Heart left ventricle (tissue), 16 donors: ENCODE measurements at regions not wholly inside any gene's neighbourhood (a gene's known extent, or its start where the extent isn't known, plus 50 kb on each side); places are given as distances from the start of the nearest gene placed in this dataset.
A peak's percentile ranks its signal among the peaks of the same experiment; 100 is the strongest.

Experiments
- ATAC-seq, 4 donors: fragments of 200-7000 bp; cut with Tn5 transposase; one replicate each; pipeline ENCODE4 v1.9.1; 2020 to 2022; ENCODE audit warnings: moderate library complexity in 4 of 4, mild to moderate bottlenecking in 3 of 4, moderate number of reproducible peaks in 1 of 4
- DNase-seq, 5 donors: peaks; one replicate each; pipeline ENCODE4 v3.0.0-alpha.2; 2020
- H3K27ac ChIP-seq, 12 donors: fragments of 200-600 bp; sonication (generic) in 4 of 12; one replicate each; pipeline versions ENCODE4 v1.5.0 to v1.8.0; 2016 to 2022; ENCODE audit warnings: mild to moderate bottlenecking in 2 of 12
- H3K27me3 ChIP-seq, 9 donors: fragments of 200-600 bp; sonication (generic) in 2 of 9; one replicate each; pipeline versions ENCODE4 v1.5.1 to v1.8.0; 2016 to 2022; ENCODE audit warnings: mild to moderate bottlenecking in 3 of 9
- H3K36me3 ChIP-seq, 9 donors: fragments of 200-600 bp; sonication (generic) in 2 of 9; one replicate each; pipeline versions ENCODE4 v1.5.0 to v1.8.0; 2018 to 2022; ENCODE audit warnings: mild to moderate bottlenecking in 2 of 9
- H3K4me1 ChIP-seq, 12 donors: fragments of 200-600 bp; sonication (generic) in 4 of 12; one replicate each; pipeline versions ENCODE4 v1.5.0 to v1.8.0; 2016 to 2022; ENCODE audit warnings: mild to moderate bottlenecking in 3 of 12
- H3K4me3 ChIP-seq, 12 donors: fragments of 200-600 bp; sonication (generic) in 4 of 12; one replicate each; pipeline versions ENCODE4 v1.5.0 to v1.8.0; 2017 to 2022; ENCODE audit warnings: mild to moderate bottlenecking in 9 of 12, moderate library complexity in 4 of 12
- H3K9me3 ChIP-seq, 12 donors: fragments of 200-600 bp; sonication (generic) in 4 of 12; one replicate each; pipeline versions ENCODE4 v1.5.0 to v1.8.0; 2016 to 2022; ENCODE audit warnings: mild to moderate bottlenecking in 1 of 12
- CTCF ChIP-seq, 12 donors: fragments of 200-600 bp; sonication (generic) in 4 of 12; IDR thresholded peaks; one replicate each; pipeline versions ENCODE4 v1.5.0 to v1.8.0; 2018 to 2022; ENCODE audit warnings: antibody characterized with exemption in 12 of 12, mild to moderate bottlenecking in 5 of 12
- POLR2A ChIP-seq, 2 donors: fragments of 450-650 bp; IDR thresholded peaks; one replicate each; pipeline ENCODE4 v1.6.1; 2017; ENCODE audit warnings: antibody characterized with exemption in 2 of 2, mild to moderate bottlenecking in 2 of 2, moderate library complexity in 2 of 2
- WGBS, 4 donors: extraction: QIAGEN DNeasy Blood & Tissue Kit in 2 of 4; methylation state at CpG; one replicate each; pipeline versions ENCODE4 v1.1.5 to v1.1.7; 2013 to 2018; 5-methylcytosine and 5-hydroxymethylcytosine counted together
- intact Hi-C, 10 donors: fragments of 100-400 bp; cut with DNase I; formaldehyde crosslinking; loops; one replicate each; pipeline versions ENCODE4 v1.11.1 to v1.14.2; 2022
- donor health status: ischemic (EF 13 %, LVEDD 7.1; RV severe dilation, severe dysfunction).
- donor health status: healthy with polysubstance abuse.
- donor health status: DM: no; HTN: yes; CAD: no.
- donor health status: DM: no; HTN: no; CAD: no.
- donor health status: ischemic (EF 25% LVEDD 6.9; RV normal size, moderate dysfunction).
- donor health status: ischemic (EF 25% LVEDD 5.7; RV mildly dilated, moderate dysfunction).
- donor health status: healthy.
- donor health status: DM: yes; HTN: yes; CAD: no.
- donor health status: ischemic (EF 35%, LVEDD 5.7; RV mildly dilated, moderate dysfunction).
- donor health status: nonischemic (EF 11% LVEDD 7.7; RV severe dilation, severe dysfunction).
- donor health status: DM: yes; HTN: yes; CAD: no.
- donor health status: PGD.
- donor health status: ischemic (EF 29% LVEDD 5.4; RV normal size, mild dysfunction).
- donor health status: nonischemic (EF 23%, LVEDD 6.1; RV moderate dilation, normal function).

- Histone ChIP-seq H3K4me3 (no peak overlapping the region), H3K27me3 (no peaks in the 10 kb centered on the region), H3K36me3 (no peaks in the 10 kb centered on the region), H3K27ac (no peak overlapping the region), H3K9me3 (no peaks in the 10 kb centered on the region), H3K4me1 (no peaks in the 10 kb centered on the region)
- TF ChIP-seq CTCF (IDR thresholded peaks at IDR 0.05), result no peak
- WGBS, 4 donors, result 44 to 53% (median 50%) methylated on average over 5 of the region's 5 CpGs
- ATAC-seq (no peak), DNase-seq (no peak)
- intact Hi-C loops, result no loop called here
Observed at GRCh38 chr13:90187478-90188350, 1159.8 kb upstream of the MIR17HG start.

- Histone ChIP-seq H3K4me3 (no peak overlapping the region), H3K36me3 (no peaks in the 10 kb centered on the region), H3K4me1 (no peaks in the 10 kb centered on the region), H3K9me3 (no peaks in the 10 kb centered on the region), H3K27me3 (no peaks in the 10 kb centered on the region), H3K27ac (no peak overlapping the region)
- intact Hi-C loops, result no loop called here
- TF ChIP-seq POLR2A (IDR thresholded peaks at IDR 0.05), result no peak
- no peak for TF ChIP-seq CTCF (IDR thresholded peaks at IDR 0.05)
- no peak for ATAC-seq
- no peak for DNase-seq
- 59 to 74% (median 68%) methylated on average over 3 of the region's 3 CpGs for WGBS, 4 donors
Observed at GRCh38 chr13:90188351-90188636, 1159.2 kb upstream of the MIR17HG start.

- Histone ChIP-seq H3K4me3 (no peak overlapping the region), H3K36me3 (no peaks in the 10 kb centered on the region), H3K4me1 (peaks cover 0 to 12% (median 4%) of the 10 kb centered on the region in 12 donors), H3K9me3 (peaks cover 0 to 12% (median 0%) of the 10 kb centered on the region in 12 donors), H3K27ac (no peak overlapping the region), H3K27me3 (no peaks in the 10 kb centered on the region)
- ATAC-seq (no peak), DNase-seq (no peak)
- 50 to 74% (median 62%) methylated on average over 2 of the region's 2 CpGs for WGBS, 4 donors
- intact Hi-C loops, result no loop called here
- TF ChIP-seq POLR2A (IDR thresholded peaks at IDR 0.05) (no peak), CTCF (IDR thresholded peaks at IDR 0.05) (no peak)
Observed at GRCh38 chr13:90197722-90198121, 1149.8 kb upstream of the MIR17HG start.

- intact Hi-C loops, result loop anchor here in 1 of 10 donors (5.0 kb wide), 1 partner anchor 301 kb away; no protein-coding TSS in a partner anchor
- H3K9me3 ChIP-seq, result no peaks in the 10 kb centered on the region
- no peaks in the 10 kb centered on the region for H3K27me3 ChIP-seq
- H3K27ac ChIP-seq, result peak overlapping the region in 4 of 12 donors; percentile 8 to 57 (median 30)
- peaks cover 0 to 12% (median 4%) of the 10 kb centered on the region in 12 donors for H3K4me1 ChIP-seq
- H3K36me3 ChIP-seq, result no peaks in the 10 kb centered on the region
- 15 to 29% (median 26%) methylated on average over 1 of the region's 1 CpG for WGBS, 4 donors
- DNase-seq (peak in 2 of 5 donors; percentile 29 to 52), ATAC-seq (peak; percentile 83 to 87 (median 84))
- H3K4me3 ChIP-seq, result no peak overlapping the region
- TF ChIP-seq POLR2A (IDR thresholded peaks at IDR 0.05) (no peak), CTCF (IDR thresholded peaks at IDR 0.05) (no peak)
Observed at GRCh38 chr13:90201202-90201601, 1146.3 kb upstream of the MIR17HG start.
